SK-N-SH (cell line): ENCODE measurements at regions not wholly inside any gene's neighbourhood (a gene's known extent, or its start where the extent isn't known, plus 50 kb on each side); places are given as distances from the start of the nearest gene placed in this dataset.

Experiments used
- CTCF ChIP-seq: fragments of 200-600 bp; sonication (generic); IDR thresholded peaks from 2 replicates; pipeline ENCODE4 v1.6.1; 2017; ENCODE audit warnings: antibody characterized with exemption, mild to moderate bottlenecking, moderate library complexity
- EP300 ChIP-seq, 2 experiments: IDR thresholded peaks; 2 replicates each; pipeline versions ENCODE4 v1.4.0 to v1.6.1; 2012; ENCODE audit warnings: borderline replicate concordance in 1 of 2, low read depth in 1 of 2, low read length in 1 of 2
- EZH2phosphoT487 ChIP-seq: fragments of 200-600 bp; sonication (generic); IDR thresholded peaks from 2 replicates; pipeline ENCODE4 v1.6.1; 2017; ENCODE audit warnings: low read depth, mixed run types, mild to moderate bottlenecking, antibody characterized with exemption, moderate library complexity, borderline replicate concordance
- NFIC ChIP-seq: IDR thresholded peaks from 2 replicates; pipeline ENCODE4 v1.4.0; 2012; ENCODE audit warnings: borderline replicate concordance
- PBX3 ChIP-seq: IDR thresholded peaks from 2 replicates; pipeline ENCODE4; 2012
- RCOR1 ChIP-seq: fragments of 150-350 bp; IDR thresholded peaks from 2 replicates; pipeline ENCODE4 v1.6.1; 2017; ENCODE audit warnings: antibody characterized with exemption, low read length
- REST ChIP-seq: IDR thresholded peaks from 2 replicates; pipeline ENCODE4 v1.6.1; 2012; ENCODE audit warnings: mild to moderate bottlenecking, low read depth, low read length, moderate library complexity
- RXRA ChIP-seq: IDR thresholded peaks from 2 replicates; pipeline ENCODE4 v1.4.0; 2012; ENCODE audit warnings: low read depth, mild to moderate bottlenecking, borderline replicate concordance
- SIN3A ChIP-seq: IDR thresholded peaks from 2 replicates; pipeline ENCODE4 v1.6.1; 2012; ENCODE audit warnings: low read depth, mild to moderate bottlenecking, low read length, moderate library complexity, borderline replicate concordance
- TAF1 ChIP-seq: IDR thresholded peaks from 2 replicates; pipeline ENCODE4 v1.6.1; 2012; ENCODE audit warnings: low read depth, mild to moderate bottlenecking, low read length, moderate library complexity, borderline replicate concordance
- USF1 ChIP-seq: IDR thresholded peaks from 2 replicates; pipeline ENCODE4 v1.4.0; 2012; ENCODE audit warnings: low read depth, borderline replicate concordance

GRCh38 chr3:150094150-150094933, 123.6 kb upstream of the PFN2 start:
- no peak for TF ChIP-seq RCOR1
- TF ChIP-seq CTCF, result no peak
- no peak for TF ChIP-seq NFIC
- no peak for TF ChIP-seq EZH2phosphoT487
- TF ChIP-seq USF1, result no peak
- no peak for TF ChIP-seq TAF1
- TF ChIP-seq REST, result no peak
- TF ChIP-seq EP300 (IDR thresholded peaks at IDR 0.05; ENCODE audit: borderline replicate concordance in 1 of 2, low read depth in 1 of 2, low read length in 1 of 2), result no peak
- TF ChIP-seq PBX3, result no peak
- no peak for TF ChIP-seq RXRA
- no peak for TF ChIP-seq SIN3A
